Chondrocyte (in vitro differentiated cells): ENCODE measurements at regions not wholly inside any gene's neighbourhood (a gene's known extent, or its start where the extent isn't known, plus 50 kb on each side); places are given as distances from the start of the nearest gene placed in this dataset.

ENCODE experiments used
- DNase-seq: peaks from one replicate; pipeline ENCODE4 v3.0.0; 2021; ENCODE audit warnings: mixed read lengths, low spot score
- H3K27ac Mint-ChIP-seq: one replicate; pipeline ENCODE4 v1.8.0; 2021; ENCODE audit warnings: mild to moderate bottlenecking, moderate library complexity, mixed read lengths; ENCODE audit not compliant: unreplicated experiment
- H3K27me3 Mint-ChIP-seq: 2 replicates; pipeline ENCODE4 v1.8.0; 2021; ENCODE audit warnings: low read depth, mixed read lengths
- H3K36me3 Mint-ChIP-seq: 2 replicates; pipeline ENCODE4 v1.8.0; 2021; ENCODE audit warnings: low read depth, mixed read lengths
- H3K4me1 Mint-ChIP-seq: 2 replicates; pipeline ENCODE4 v1.8.0; 2021; ENCODE audit warnings: low read depth, mild to moderate bottlenecking, mixed read lengths
- H3K4me3 Mint-ChIP-seq: one replicate; pipeline ENCODE4 v1.8.0; 2021; ENCODE audit warnings: mild to moderate bottlenecking, moderate library complexity, mixed read lengths; ENCODE audit not compliant: unreplicated experiment
- H3K9me3 Mint-ChIP-seq: 2 replicates; pipeline ENCODE4 v1.8.0; 2021; ENCODE audit warnings: low read depth, mixed read lengths
- CTCF ChIP-seq: fragments of 200-600 bp; sonication (generic); IDR thresholded peaks from 2 replicates; pipeline ENCODE4 v1.5.0; 2021; ENCODE audit warnings: antibody characterized with exemption, mild to moderate bottlenecking, moderate library complexity

- Mint-ChIP-seq H3K36me3 (peaks cover 3% of the 10 kb centered on the region), H3K4me3 (no peak overlapping the region), H3K27me3 (peaks cover 5% of the 10 kb centered on the region), H3K9me3 (peaks cover 13% of the 10 kb centered on the region), H3K4me1 (no peaks in the 10 kb centered on the region), H3K27ac (no peak overlapping the region)
- TF ChIP-seq CTCF = no peak
- no peak for DNase-seq
These were observed 57.9 kb upstream of the FTMT start for GRCh38 chr5:121793791-121794190.

- Mint-ChIP-seq H3K9me3 (peaks cover 4% of the 10 kb centered on the region), H3K27me3 (peaks cover 7% of the 10 kb centered on the region)
These were observed 56.2 kb upstream of the FTMT start for GRCh38 chr5:121795511-121795910.

DNA sequence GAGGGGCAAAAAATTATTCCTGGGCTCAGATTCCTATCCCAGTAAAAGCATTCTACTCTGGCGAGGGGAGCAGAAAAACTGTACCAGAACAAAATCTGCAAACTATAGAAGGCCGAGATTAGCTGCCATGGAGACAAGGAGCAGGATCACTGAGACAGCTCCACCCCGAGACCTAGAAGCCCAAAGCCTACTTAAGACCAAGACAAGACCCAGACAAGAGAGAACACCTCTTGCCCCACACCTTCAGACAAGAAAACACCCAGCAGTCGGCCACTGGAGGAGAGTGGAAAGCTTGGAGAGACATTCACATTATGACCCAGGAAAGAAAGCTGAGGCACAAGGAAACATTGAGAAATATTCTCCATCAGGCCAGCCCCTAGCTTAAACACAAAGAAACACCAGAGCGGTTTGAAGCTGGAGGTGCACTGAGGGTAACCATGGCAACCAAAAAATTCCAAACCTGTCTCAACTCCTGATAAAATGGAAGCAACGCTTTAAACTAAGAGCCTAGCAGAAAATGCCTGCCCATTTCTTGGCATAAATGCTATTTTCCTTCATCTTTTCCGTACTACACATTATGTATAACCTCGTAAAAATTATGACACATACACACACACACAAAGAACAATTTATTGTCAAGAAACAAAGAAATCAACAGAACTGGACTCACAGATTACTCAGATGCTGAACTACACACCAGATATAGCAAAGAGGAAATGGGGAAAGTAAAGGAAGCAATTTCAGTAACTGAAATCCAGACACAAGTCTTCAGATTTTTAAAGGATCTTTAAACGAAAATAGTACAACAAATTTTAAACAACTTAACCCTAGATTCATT, 53.8 kb upstream of the FTMT start:
- Mint-ChIP-seq H3K27me3 (peaks cover 9% of the 10 kb centered on the region), H3K27ac (no peak overlapping the region), H3K36me3 (no peaks in the 10 kb centered on the region), H3K9me3 (no peaks in the 10 kb centered on the region), H3K4me1 (no peaks in the 10 kb centered on the region), H3K4me3 (no peak overlapping the region)
- no peak for DNase-seq
- TF ChIP-seq CTCF = no peak

More at GRCh38 chr5:121795511-121795910, 56.2 kb upstream of the FTMT start:
- DNase-seq = no peak
- Mint-ChIP-seq H3K4me1 (no peaks in the 10 kb centered on the region), H3K27ac (no peak overlapping the region), H3K4me3 (no peak overlapping the region), H3K36me3 (peaks cover 1% of the 10 kb centered on the region)
- TF ChIP-seq CTCF = no peak
